T-cell (primary cell): ENCODE measurements at regions not wholly inside any gene's neighbourhood (a gene's known extent, or its start where the extent isn't known, plus 50 kb on each side); places are given as distances from the start of the nearest gene placed in this dataset.

ENCODE experiments used
- ATAC-seq, 4 experiments: fragments of 200-7000 bp in 3 of 4; fragments of 150-1000 bp in 1 of 4; cut with Tn5 transposase; replicated peaks in 1 of 4; 1 replicate in 3 of 4; 2 replicates in 1 of 4; pipeline ENCODE4 v1.10.0; 2021; ENCODE audit warnings: moderate library complexity in 3 of 4, mild to moderate bottlenecking in 2 of 4, moderate number of reproducible peaks in 1 of 4
- CTCF ChIA-PET, 2 donors: fragments of 300-600 bp; sonication (Branson Sonifier 250); formaldehyde crosslinking; loops; one replicate each; lab custom pipeline; 2022; ENCODE audit warnings: antibody characterized with exemption in 2 of 2; lab: Charles Lee
- POLR2A ChIA-PET, 2 donors: fragments of 300-600 bp; sonication (Branson Sonifier 250); formaldehyde crosslinking; loops; one replicate each; lab custom pipeline; 2022; ENCODE audit warnings: antibody characterized with exemption in 2 of 2; lab: Charles Lee
- DNase-seq, 35 experiments: peaks; one replicate each; pipeline versions ENCODE4 v3.0.0 to v3.0.0-alpha.2; 2013 to 2023
- H3K27ac ChIP-seq: one replicate; pipeline ENCODE4 v1.5.1; 2013; ENCODE audit warnings: low read length
- H3K27me3 ChIP-seq, 2 experiments: replicated peaks in 1 of 2; 1 replicate in 1 of 2; 2 replicates in 1 of 2; pipeline versions ENCODE4 v1.6.1 to v1.7.0; 2013; ENCODE audit warnings: low read length in 1 of 2, mixed read lengths in 1 of 2; ENCODE audit not compliant: control insufficient read depth in 2 of 2, insufficient read depth in 2 of 2; ENCODE audit errors: extremely low read depth in 1 of 2
- H3K36me3 ChIP-seq, 2 donors: 1 replicate in 1 of 2; 2 replicates in 1 of 2; pipeline versions ENCODE4 v1.6.1 to v1.7.0; 2013; ENCODE audit warnings: low read length in 1 of 2; ENCODE audit not compliant: control insufficient read depth in 2 of 2, insufficient read depth in 1 of 2; ENCODE audit errors: extremely low read depth in 1 of 2
- H3K4me1 ChIP-seq, 2 experiments: 1 replicate in 1 of 2; 2 replicates in 1 of 2; pipeline versions ENCODE4 v1.6.1 to v1.7.0; 2013; ENCODE audit warnings: low read length in 2 of 2, mixed read lengths in 1 of 2; ENCODE audit not compliant: insufficient read depth in 2 of 2, control insufficient read depth in 1 of 2; ENCODE audit errors: extremely low read depth in 1 of 2
- H3K4me3 ChIP-seq, 2 donors: 1 replicate in 1 of 2; 2 replicates in 1 of 2; pipeline versions ENCODE4 v1.5.1 to v1.7.0; 2013; ENCODE audit warnings: mild to moderate bottlenecking in 2 of 2, low read length in 1 of 2, moderate library complexity in 1 of 2; ENCODE audit not compliant: control insufficient read depth in 1 of 2; ENCODE audit errors: extremely low read depth in 1 of 2
- H3K9me3 ChIP-seq: 2 replicates; pipeline ENCODE4 v1.7.0; 2013
- H3K27ac Mint-ChIP-seq, 2 donors: one replicate each; pipeline ENCODE4 v1.8.0; 2020 to 2021; ENCODE audit warnings: mild to moderate bottlenecking in 2 of 2, mixed read lengths in 2 of 2
- H3K27me3 Mint-ChIP-seq, 2 donors: one replicate each; pipeline ENCODE4 v1.8.0; 2021 to 2022; ENCODE audit warnings: mixed read lengths in 2 of 2
- H3K36me3 Mint-ChIP-seq: one replicate; pipeline ENCODE4 v1.8.0; 2021; ENCODE audit warnings: mixed read lengths
- H3K4me1 Mint-ChIP-seq, 3 donors: one replicate each; pipeline ENCODE4 v1.8.0; 2020 to 2022; ENCODE audit warnings: mixed read lengths in 3 of 3, mild to moderate bottlenecking in 1 of 3
- H3K4me3 Mint-ChIP-seq, 3 donors: one replicate each; pipeline ENCODE4 v1.8.0; 2020 to 2022; ENCODE audit warnings: mild to moderate bottlenecking in 3 of 3, mixed read lengths in 3 of 3, moderate library complexity in 3 of 3
- H3K9me3 Mint-ChIP-seq, 3 donors: one replicate each; pipeline ENCODE4 v1.8.0; 2020 to 2022; ENCODE audit warnings: mixed read lengths in 3 of 3
- WGBS: methylation state at CpG from one replicate; pipeline ENCODE4 v1.1.5; 2013; ENCODE audit warnings: missing lambda C conversion rate; ENCODE audit not compliant: insufficient coverage; 5-methylcytosine and 5-hydroxymethylcytosine counted together

- Mint-ChIP-seq H3K9me3 (peaks cover 0 to 4% (median 0%) of the 10 kb centered on the region in 3 donors), H3K27me3 (peaks cover 11 to 18% of the 10 kb centered on the region in 2 donors), H3K4me3 (no peak overlapping the region), H3K27ac (no peak overlapping the region), H3K4me1 (no peaks in the 10 kb centered on the region), H3K36me3 (no peaks in the 10 kb centered on the region)
- ChIA-PET CTCF (no interaction called here), POLR2A (no interaction called here)
- no peaks in the 10 kb centered on the region for H3K4me1 ChIP-seq
- H3K36me3 ChIP-seq: no peaks in the 10 kb centered on the region
- no peak overlapping the region for H3K27ac ChIP-seq
- peaks cover 0 to 3% of the 10 kb centered on the region in 2 experiments for H3K27me3 ChIP-seq
- H3K9me3 ChIP-seq: no peaks in the 10 kb centered on the region
- no CpG with 5 or more reads among the region's 1 CpG for WGBS
- DNase-seq (no peak), ATAC-seq (no peak)
- no peak overlapping the region for H3K4me3 ChIP-seq
Measured at GRCh38 chr6:152836523-152836922, 85.9 kb downstream of the VIP start.

GRCh38 chr6:152845421-152845820 lies 94.8 kb downstream of the VIP start:
- CTCF ChIA-PET: no interaction called here
- no peak overlapping the region for H3K27ac Mint-ChIP-seq
- Histone ChIP-seq H3K36me3 (no peaks in the 10 kb centered on the region), H3K27me3 (peaks cover 0 to 4% of the 10 kb centered on the region in 2 experiments), H3K27ac (no peak overlapping the region), H3K4me1 (no peaks in the 10 kb centered on the region), H3K4me3 (no peak overlapping the region), H3K9me3 (no peaks in the 10 kb centered on the region)
- no peak overlapping the region for H3K4me3 Mint-ChIP-seq
- H3K27me3 Mint-ChIP-seq: peaks cover 4 to 11% of the 10 kb centered on the region in 2 donors
- DNase-seq: no peak
- ATAC-seq: no peak
- POLR2A ChIA-PET: no interaction called here
- H3K9me3 Mint-ChIP-seq: peaks cover 0 to 9% (median 5%) of the 10 kb centered on the region in 3 donors
- no peaks in the 10 kb centered on the region for H3K4me1 Mint-ChIP-seq
- no peaks in the 10 kb centered on the region for H3K36me3 Mint-ChIP-seq

GRCh38 chr6:152846825-152847224 lies 96.2 kb downstream of the VIP start:
- Histone ChIP-seq H3K4me1 (no peaks in the 10 kb centered on the region), H3K27me3 (peaks cover 0 to 4% of the 10 kb centered on the region in 2 experiments), H3K27ac (no peak overlapping the region), H3K36me3 (no peaks in the 10 kb centered on the region), H3K9me3 (no peaks in the 10 kb centered on the region), H3K4me3 (no peak overlapping the region)
- ATAC-seq (no peak), DNase-seq (no peak)
- Mint-ChIP-seq H3K9me3 (peaks cover 0 to 9% (median 5%) of the 10 kb centered on the region in 3 donors), H3K4me3 (no peak overlapping the region), H3K36me3 (no peaks in the 10 kb centered on the region), H3K4me1 (no peaks in the 10 kb centered on the region), H3K27me3 (peaks cover 4 to 8% of the 10 kb centered on the region in 2 donors), H3K27ac (no peak overlapping the region)
- ChIA-PET CTCF (no interaction called here), POLR2A (no interaction called here)
- WGBS: 100% methylated on average over 4 of the region's 5 CpGs

GRCh38 chr6:152848919-152849318 lies 98.3 kb downstream of the VIP start:
- no peaks in the 10 kb centered on the region for H3K4me1 ChIP-seq
- H3K4me3 Mint-ChIP-seq: no peak overlapping the region
- H3K9me3 ChIP-seq: no peaks in the 10 kb centered on the region
- ChIA-PET POLR2A (no interaction called here), CTCF (interaction anchor here in 1 of 2 donors (1.1 kb wide), 1 partner anchor 15 kb away, joined by 3 read pairs; no protein-coding TSS in a partner anchor)
- peaks cover 0 to 9% (median 5%) of the 10 kb centered on the region in 3 donors for H3K9me3 Mint-ChIP-seq
- no peak overlapping the region for H3K4me3 ChIP-seq
- no peaks in the 10 kb centered on the region for H3K36me3 Mint-ChIP-seq
- H3K27me3 ChIP-seq: peaks cover 0 to 4% of the 10 kb centered on the region in 2 experiments
- H3K27me3 Mint-ChIP-seq: peaks cover 2 to 18% of the 10 kb centered on the region in 2 donors
- H3K27ac ChIP-seq: no peak overlapping the region
- H3K27ac Mint-ChIP-seq: no peak overlapping the region
- 76% methylated on average over 2 of the region's 3 CpGs for WGBS
- no peaks in the 10 kb centered on the region for H3K36me3 ChIP-seq
- H3K4me1 Mint-ChIP-seq: no peaks in the 10 kb centered on the region
- ATAC-seq: no peak
- no peak for DNase-seq

GRCh38 chr6:152854086-152854795 lies 103.6 kb downstream of the VIP start:
- H3K27me3 Mint-ChIP-seq: peaks cover 4 to 18% of the 10 kb centered on the region in 2 donors

GRCh38 chr6:152858141-152858540 lies 107.5 kb downstream of the VIP start:
- Histone ChIP-seq H3K36me3 (no peaks in the 10 kb centered on the region), H3K27me3 (no peaks in the 10 kb centered on the region), H3K9me3 (no peaks in the 10 kb centered on the region), H3K4me3 (no peak overlapping the region), H3K27ac (no peak overlapping the region), H3K4me1 (no peaks in the 10 kb centered on the region)
- DNase-seq: no peak
- CTCF ChIA-PET: interaction anchor here in 1 of 2 donors (0.8 kb wide), 1 partner anchor 167 kb away, joined by 3 read pairs; no protein-coding TSS in a partner anchor
- H3K4me1 Mint-ChIP-seq: peaks cover 0 to 3% (median 0%) of the 10 kb centered on the region in 3 donors
- H3K27me3 Mint-ChIP-seq: peaks cover 3 to 24% of the 10 kb centered on the region in 2 donors
- H3K36me3 Mint-ChIP-seq: no peaks in the 10 kb centered on the region
- POLR2A ChIA-PET: no interaction called here
- no peak for ATAC-seq
- H3K9me3 Mint-ChIP-seq: no peaks in the 10 kb centered on the region
- 74% methylated on average over 2 of the region's 2 CpGs for WGBS
- no peak overlapping the region for H3K4me3 Mint-ChIP-seq
- H3K27ac Mint-ChIP-seq: no peak overlapping the region

More at GRCh38 chr6:152854086-152854795, 103.6 kb downstream of the VIP start:
- no peak overlapping the region for H3K27ac ChIP-seq
- H3K36me3 ChIP-seq: no peaks in the 10 kb centered on the region
- no peaks in the 10 kb centered on the region for H3K4me1 ChIP-seq
- H3K9me3 ChIP-seq: no peaks in the 10 kb centered on the region
- CTCF ChIA-PET: interaction anchor here in 1 of 2 donors (0.6 kb wide), 1 partner anchor 458 kb away, joined by 3 read pairs; no protein-coding TSS in a partner anchor
- WGBS: 86% methylated on average over 1 of the region's 3 CpGs
- H3K4me1 Mint-ChIP-seq: peaks cover 0 to 1% (median 0%) of the 10 kb centered on the region in 3 donors
- no peak for DNase-seq
- POLR2A ChIA-PET: no interaction called here
- H3K4me3 ChIP-seq: no peak overlapping the region
- H3K27me3 ChIP-seq: no peaks in the 10 kb centered on the region
- H3K27ac Mint-ChIP-seq: no peak overlapping the region
- no peak overlapping the region for H3K4me3 Mint-ChIP-seq
- ATAC-seq: no peak
- no peaks in the 10 kb centered on the region for H3K9me3 Mint-ChIP-seq
- no peaks in the 10 kb centered on the region for H3K36me3 Mint-ChIP-seq
